ENCODE measurements at regions not wholly inside any gene's neighbourhood (a gene's known extent, or its start where the extent isn't known, plus 50 kb on each side); places are given as distances from the start of the nearest gene placed in this dataset.

GRCh38 chr2:14422426-14422825 lies 210.1 kb upstream of the LRATD1 start:
- no peak overlapping the region for H3K27ac ChIP-seq
- TF ChIP-seq ZFX (IDR thresholded peaks at IDR 0.05) (no peak), CTCF (conservative IDR thresholded peaks at IDR 0.05) (no peak)

- TF ChIP-seq CTCF (conservative IDR thresholded peaks at IDR 0.05) (no peak), ZFX (IDR thresholded peaks at IDR 0.05) (no peak)
- H3K27ac ChIP-seq, result no peak overlapping the region
These were observed 209.2 kb upstream of the LRATD1 start for GRCh38 chr2:14423145-14423906.

- no peak overlapping the region for H3K27ac ChIP-seq
- no peak for TF ChIP-seq ZFX (IDR thresholded peaks at IDR 0.05)
- TF ChIP-seq CTCF (conservative IDR thresholded peaks at IDR 0.05), result no peak
These were observed 207.8 kb upstream of the LRATD1 start for GRCh38 chr2:14424478-14425390.

- no peak for TF ChIP-seq ZFX (IDR thresholded peaks at IDR 0.05)
- no peak overlapping the region for H3K27ac ChIP-seq
These were observed 206.6 kb upstream of the LRATD1 start for GRCh38 chr2:14425869-14426268.

GRCh38 chr2:14428056-14428455 lies 204.5 kb upstream of the LRATD1 start:
- H3K27ac ChIP-seq, result no peak overlapping the region
- TF ChIP-seq CTCF (conservative IDR thresholded peaks at IDR 0.05) (peak; percentile 27), ZFX (IDR thresholded peaks at IDR 0.05) (no peak)

GRCh38 chr2:14433946-14434495 lies 198.5 kb upstream of the LRATD1 start:
- no peak for TF ChIP-seq ZFX (IDR thresholded peaks at IDR 0.05)
- no peak for TF ChIP-seq CTCF (conservative IDR thresholded peaks at IDR 0.05)
- H3K27ac ChIP-seq, result no peak overlapping the region

- H3K27ac ChIP-seq, result no peak overlapping the region
- no peak for TF ChIP-seq ZFX (IDR thresholded peaks at IDR 0.05)
- TF ChIP-seq CTCF (conservative IDR thresholded peaks at IDR 0.05), result no peak
These were observed 186.8 kb upstream of the LRATD1 start for GRCh38 chr2:14445670-14446069.

All from C4-2B (cell line).